DMS53 treated with DMSO at 0.1 percent for 48 hours (cell line): ENCODE measurements at regions not wholly inside any gene's neighbourhood (a gene's known extent, or its start where the extent isn't known, plus 50 kb on each side); places are given as distances from the start of the nearest gene placed in this dataset.
"Not testable (repeated sequence)": the region's sequence is repeated elsewhere in the genome, so short reads cannot be mapped to it uniquely, and the experiment has no call there.

Source experiments
- DNase-seq: peaks from one replicate; lab custom pipeline; 2025; ENCODE audit not compliant: unreplicated experiment; lab: John Stamatoyannopoulos, UW

- peak; percentile 71 for DNase-seq
These were observed 55.0 kb upstream of the PAK3 start for GRCh38 chrX:111041018-111041462.

- DNase-seq: no peak
These were observed 55.5 kb upstream of the PAK3 start for GRCh38 chrX:111040377-111041017.

- DNase-seq: no peak
These were observed 56.4 kb upstream of the PAK3 start for GRCh38 chrX:111039606-111040005.

- no peak for DNase-seq
These were observed 60.0 kb upstream of the PAK3 start for GRCh38 chrX:111035991-111036390.

GRCh38 chrX:111035256-111035655, 60.7 kb upstream of the PAK3 start:
- DNase-seq: no peak

- not testable (repeated sequence) for DNase-seq
These were observed 73.0 kb upstream of the PAK3 start for GRCh38 chrX:111022998-111023397.

- no peak for DNase-seq
These were observed 75.7 kb upstream of the PAK3 start for GRCh38 chrX:111020283-111020682.

- DNase-seq: no peak
These were observed 82.1 kb upstream of the PAK3 start for GRCh38 chrX:111013778-111014455.

GRCh38 chrX:111010111-111010510, 85.9 kb upstream of the PAK3 start:
- no peak for DNase-seq

- no peak for DNase-seq
These were observed 86.7 kb upstream of the PAK3 start for GRCh38 chrX:111009256-111009655.

- no peak for DNase-seq
These were observed 87.9 kb upstream of the PAK3 start for GRCh38 chrX:111008126-111008525.

- DNase-seq: no peak
These were observed 88.8 kb upstream of the PAK3 start for GRCh38 chrX:111007238-111007637.

- DNase-seq: no peak
These were observed 89.9 kb upstream of the PAK3 start for GRCh38 chrX:111006116-111006515.

- no peak for DNase-seq
These were observed 90.8 kb upstream of the PAK3 start for GRCh38 chrX:111005166-111005565.

- DNase-seq: no peak
These were observed 92.9 kb upstream of the PAK3 start for GRCh38 chrX:111003118-111003517.

GRCh38 chrX:110992611-110993010, 103.4 kb upstream of the PAK3 start:
- DNase-seq: peak; percentile 39

GRCh38 chrX:110989869-110990268, 106.1 kb upstream of the PAK3 start:
- no peak for DNase-seq

GRCh38 chrX:110989447-110989846, 106.5 kb upstream of the PAK3 start:
- no peak for DNase-seq

GRCh38 chrX:110987292-110987691, 108.7 kb upstream of the PAK3 start:
- no peak for DNase-seq

GRCh38 chrX:110985470-110985869, 110.5 kb upstream of the PAK3 start:
- peak; percentile 57 for DNase-seq

GRCh38 chrX:110983024-110983423, 113.0 kb upstream of the PAK3 start:
- DNase-seq: no peak

- no peak for DNase-seq
These were observed 129.2 kb upstream of the PAK3 start for GRCh38 chrX:110966839-110967238.

GRCh38 chrX:110966091-110966454, 129.9 kb upstream of the PAK3 start:
- DNase-seq: no peak
